AG09309 (cell line): ENCODE measurements at regions not wholly inside any gene's neighbourhood (a gene's known extent, or its start where the extent isn't known, plus 50 kb on each side); places are given as distances from the start of the nearest gene placed in this dataset.
"Not testable (repeated sequence)": the region's sequence is repeated elsewhere in the genome, so short reads cannot be mapped to it uniquely, and the experiment has no call there.

ENCODE experiments used
- DNase-seq: peaks from one replicate; pipeline ENCODE4 v3.0.0-alpha.2; 2010; ENCODE audit warnings: low read depth
- H3K4me3 ChIP-seq: 2 replicates; pipeline ENCODE4 v1.5.1; 2011; ENCODE audit warnings: mild to moderate bottlenecking, low read depth, low read length, moderate library complexity; ENCODE audit not compliant: control insufficient read depth
- CTCF ChIP-seq: IDR thresholded peaks from 2 replicates; pipeline ENCODE4 v1.5.1; 2011; ENCODE audit warnings: mild to moderate bottlenecking, low read depth, low read length, inconsistent platforms; ENCODE audit not compliant: insufficient read depth, control insufficient read depth; ENCODE audit errors: missing control alignments

GRCh38 chr6:118706702-118707101 is 55.3 kb upstream of the CEP85L start:
- no peak for DNase-seq
- TF ChIP-seq CTCF: no peak
- no peak overlapping the region for H3K4me3 ChIP-seq

GRCh38 chr6:118705544-118706491 is 54.4 kb upstream of the CEP85L start:
- no peak overlapping the region for H3K4me3 ChIP-seq
- peak; percentile 14 for DNase-seq

GRCh38 chr6:118704915-118705314 is 53.5 kb upstream of the CEP85L start:
- no peak overlapping the region for H3K4me3 ChIP-seq
- DNase-seq: no peak

More at GRCh38 chr6:118705544-118706491, 54.4 kb upstream of the CEP85L start:
- TF ChIP-seq CTCF: no peak

GRCh38 chr6:118701260-118701659 is 49.9 kb upstream of the CEP85L start:
- DNase-seq, H3K4me3 ChIP-seq: not testable (repeated sequence)

More at GRCh38 chr6:118704915-118705314, 53.5 kb upstream of the CEP85L start:
- no peak for TF ChIP-seq CTCF
